HG02885 (cell line): ENCODE measurements at regions not wholly inside any gene's neighbourhood (a gene's known extent, or its start where the extent isn't known, plus 50 kb on each side); places are given as distances from the start of the nearest gene placed in this dataset.
"Not testable (repeated sequence)": the region's sequence is repeated elsewhere in the genome, so short reads cannot be mapped to it uniquely, and the experiment has no call there.

Experiments
- ATAC-seq: cut with Tn5 transposase; IDR thresholded peaks from one replicate; pipeline ENCODE4 v1.9.1; 2021; ENCODE audit warnings: mild to moderate bottlenecking; ENCODE audit not compliant: unreplicated experiment, poor library complexity

GRCh38 chr11:82089426-82089825 is 644.2 kb downstream of the FAM181B start:
- ATAC-seq, result no peak

GRCh38 chr11:82085493-82085892 is 648.2 kb downstream of the FAM181B start:
- no peak for ATAC-seq

DNA sequence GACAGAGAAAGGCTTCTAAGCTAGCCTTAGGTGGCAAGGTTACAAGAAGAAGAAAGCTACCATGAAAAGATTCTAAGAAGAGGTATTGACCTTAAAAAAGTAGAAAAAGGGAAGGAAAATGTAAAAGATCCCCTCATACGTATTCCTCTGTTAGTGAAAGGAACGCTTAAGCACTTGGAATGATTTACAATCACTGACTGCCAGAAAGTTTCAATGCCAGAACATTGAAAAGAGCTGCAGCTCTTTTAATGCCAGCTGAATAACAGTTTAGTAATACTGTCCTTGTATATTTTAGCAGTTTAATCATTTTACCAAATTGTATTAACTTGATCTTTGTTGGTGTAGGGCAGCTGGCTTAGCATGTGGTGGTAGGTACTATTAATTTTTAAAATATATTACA is 650.7 kb downstream of the FAM181B start:
- no peak for ATAC-seq

DNA sequence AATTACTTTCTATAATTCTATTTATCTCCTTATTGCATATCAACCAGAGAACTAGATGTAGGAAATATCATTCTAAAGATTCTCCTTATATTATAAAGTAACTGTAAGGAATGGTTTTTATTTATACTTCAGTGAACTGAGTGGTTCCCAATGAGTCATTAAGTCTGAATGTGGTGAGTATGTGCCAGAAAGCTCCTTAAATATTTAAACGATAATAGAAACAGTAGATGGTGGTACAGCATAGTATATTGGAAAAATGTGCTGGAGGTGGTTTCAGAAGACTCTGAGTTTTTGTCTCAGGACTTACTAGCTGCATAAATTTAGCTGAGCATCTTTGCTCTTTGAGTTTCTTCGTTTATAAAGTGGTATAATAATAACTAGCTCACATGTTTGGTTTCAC is 653.5 kb downstream of the FAM181B start:
- no peak for ATAC-seq

DNA sequence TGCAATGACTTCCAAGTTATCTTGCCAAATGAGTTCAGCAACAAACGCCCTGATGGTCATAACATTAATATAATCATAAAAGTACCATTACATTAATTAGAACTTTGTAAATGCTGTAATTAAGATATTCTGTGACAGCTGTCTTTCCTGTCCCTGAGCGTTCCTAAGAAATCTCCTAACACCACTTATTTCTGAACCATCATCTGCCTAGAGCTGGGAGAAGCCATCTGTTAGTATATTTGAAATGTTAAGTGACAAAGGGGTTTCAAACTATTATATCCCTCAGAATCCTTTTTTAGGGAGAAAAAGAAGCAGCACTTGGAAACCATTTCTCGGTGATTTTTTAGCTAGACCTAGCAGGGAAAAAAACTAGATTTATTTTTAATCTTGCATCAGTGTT is 657.5 kb downstream of the FAM181B start:
- no peak for ATAC-seq

DNA sequence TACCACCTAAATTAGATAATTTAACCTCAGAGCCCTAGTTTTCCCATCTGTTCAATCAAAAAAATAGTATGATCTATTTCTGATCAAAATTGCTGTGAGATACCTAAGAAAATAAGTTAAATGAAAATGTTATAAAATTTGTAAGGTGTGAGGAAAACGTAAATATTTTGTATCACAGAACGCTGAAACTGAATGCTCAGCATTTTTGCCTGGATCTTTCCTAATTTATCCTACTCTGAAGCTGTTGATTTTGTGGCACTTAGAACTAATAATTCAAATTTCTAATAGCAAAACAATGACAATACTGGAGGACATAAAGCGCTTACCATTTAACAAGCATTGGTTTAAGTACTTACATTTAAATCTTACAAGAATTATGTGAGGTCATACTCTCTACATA is 674.2 kb downstream of the FAM181B start:
- no peak for ATAC-seq

DNA sequence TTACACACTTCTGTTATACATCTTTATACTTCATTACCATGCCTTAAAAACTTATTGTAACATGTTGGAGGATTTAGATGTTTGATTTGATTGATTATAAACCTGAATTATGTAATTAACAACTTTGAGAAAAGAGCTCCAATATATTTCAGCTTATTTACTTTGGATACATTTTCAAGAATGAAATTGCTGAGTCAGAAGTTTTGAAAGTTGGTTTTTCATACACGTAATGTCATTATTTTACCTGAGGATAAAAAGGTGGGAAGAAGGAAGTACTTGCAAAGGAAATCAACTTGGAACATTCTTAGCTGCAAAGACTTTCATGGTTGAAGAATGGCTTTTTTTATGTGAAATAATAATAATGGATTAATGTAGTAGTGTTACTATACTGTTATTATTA is 677.2 kb downstream of the FAM181B start:
- no peak for ATAC-seq

DNA sequence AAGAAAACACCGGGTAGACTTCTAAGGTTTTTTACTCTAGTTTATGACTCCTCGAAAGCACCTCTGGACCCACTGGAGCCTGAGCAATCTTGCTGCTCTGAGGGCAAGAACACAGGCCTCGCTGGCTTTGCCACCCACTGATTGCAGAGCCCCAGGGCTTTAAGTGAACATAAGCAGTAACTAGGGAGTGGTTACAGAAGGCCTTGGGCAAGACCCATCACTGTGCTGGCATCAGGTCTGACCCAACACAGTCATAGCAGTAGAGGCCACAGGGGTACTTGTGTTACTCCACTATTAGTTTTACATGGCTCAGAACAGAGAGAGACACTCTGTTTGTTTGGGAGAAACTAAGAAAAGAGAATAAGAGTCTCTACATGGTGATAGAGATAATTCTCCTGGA is 684.5 kb downstream of the FAM181B start:
- no peak for ATAC-seq

DNA sequence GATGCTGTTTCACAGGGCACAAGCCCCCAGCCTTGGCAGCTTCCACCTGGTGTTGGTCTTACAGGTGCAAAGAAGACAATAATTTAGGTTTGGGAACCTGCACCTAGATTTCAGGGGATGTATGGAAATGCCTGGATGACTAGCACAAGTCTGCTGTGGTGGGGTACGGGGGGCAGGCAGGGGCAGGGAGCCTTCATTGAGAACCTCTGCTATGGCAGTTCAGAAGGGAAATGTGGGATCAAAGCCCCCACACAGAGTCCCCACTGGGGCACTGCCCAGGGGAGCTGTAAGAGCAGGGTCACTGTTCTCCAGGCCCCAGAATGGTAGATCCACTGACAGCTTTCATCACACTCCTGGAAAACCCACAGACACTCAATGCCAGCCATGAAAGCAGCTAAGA is 686.5 kb downstream of the FAM181B start:
- ATAC-seq, result no peak

- no peak for ATAC-seq
These were observed 686.9 kb downstream of the FAM181B start for GRCh38 chr11:82046778-82047177.

DNA sequence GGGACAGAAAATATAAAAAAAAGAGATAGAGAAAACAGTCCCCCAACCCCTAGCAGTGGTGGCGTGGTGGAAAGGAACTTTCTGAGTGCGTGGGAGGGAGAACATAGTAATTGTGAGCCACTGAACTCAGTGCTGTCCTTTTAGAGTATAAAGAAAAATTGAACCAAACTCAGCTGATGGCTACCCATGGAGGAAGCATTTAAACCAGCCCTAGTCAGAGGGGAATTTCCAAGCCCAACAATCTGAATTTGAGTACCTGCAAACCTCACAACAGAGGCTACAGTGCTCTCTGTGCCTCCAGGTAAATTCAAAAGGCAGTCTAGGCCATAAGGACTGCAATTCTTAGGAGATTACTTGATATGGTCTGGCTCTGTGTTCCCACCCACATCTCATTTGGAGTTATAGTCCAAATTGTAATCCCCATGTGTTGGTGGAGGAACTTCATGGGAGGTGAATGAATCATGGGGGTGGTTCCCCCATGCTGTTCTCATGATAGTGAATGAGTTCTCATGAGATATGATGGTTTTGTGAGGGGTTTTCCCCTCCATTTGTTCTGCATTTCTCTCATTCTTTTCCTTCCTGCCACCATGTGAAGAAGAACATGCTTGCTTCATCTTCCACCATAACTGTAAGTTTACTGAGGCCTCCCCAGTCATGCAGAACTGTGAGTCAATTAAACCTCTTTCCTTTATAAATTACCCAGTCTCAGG is 687.8 kb downstream of the FAM181B start:
- ATAC-seq, result no peak

DNA sequence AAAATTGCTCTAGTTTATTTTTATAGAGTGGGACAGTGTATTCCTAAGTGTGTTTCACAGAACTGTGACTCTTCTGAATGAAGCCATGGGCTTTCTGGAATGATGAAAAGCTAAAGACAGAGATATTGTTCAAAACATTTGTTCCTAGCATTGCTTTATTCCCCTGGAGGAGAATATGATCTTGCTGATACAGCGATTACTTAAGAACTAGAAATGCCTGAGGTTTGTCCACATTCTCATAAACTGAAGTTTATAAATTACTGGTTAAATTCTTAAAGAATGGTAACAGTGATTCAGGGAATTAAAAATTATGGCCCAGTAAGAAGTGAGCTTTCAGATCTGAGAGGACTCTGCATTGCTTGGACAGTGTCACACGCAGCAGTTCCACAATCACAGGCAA is 690.3 kb downstream of the FAM181B start:
- no peak for ATAC-seq

DNA sequence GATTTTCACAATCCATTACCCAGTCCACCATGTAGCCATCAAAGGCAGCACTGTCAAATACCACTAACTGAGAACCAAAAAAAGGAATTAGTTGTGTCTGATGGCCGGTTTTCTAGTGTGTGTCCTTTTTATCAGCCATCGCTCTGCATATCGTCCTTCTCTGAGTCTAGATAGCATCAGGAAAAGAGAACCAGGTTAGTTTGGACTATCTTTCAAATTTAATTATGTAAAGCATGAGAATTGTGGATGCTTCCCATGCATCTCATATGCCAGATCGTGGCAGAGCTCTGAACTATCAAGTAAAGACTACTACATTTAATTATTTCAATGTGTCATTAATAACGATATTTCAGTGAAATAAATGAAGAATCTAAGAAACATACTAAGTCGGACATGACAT is 691.9 kb downstream of the FAM181B start:
- no peak for ATAC-seq

GRCh38 chr11:82038154-82038553 is 695.5 kb downstream of the FAM181B start:
- ATAC-seq, result no peak

GRCh38 chr11:82034527-82034926 is 699.1 kb downstream of the FAM181B start:
- no peak for ATAC-seq

GRCh38 chr11:82027335-82027734 is 706.3 kb downstream of the FAM181B start:
- ATAC-seq, result not testable (repeated sequence)

DNA sequence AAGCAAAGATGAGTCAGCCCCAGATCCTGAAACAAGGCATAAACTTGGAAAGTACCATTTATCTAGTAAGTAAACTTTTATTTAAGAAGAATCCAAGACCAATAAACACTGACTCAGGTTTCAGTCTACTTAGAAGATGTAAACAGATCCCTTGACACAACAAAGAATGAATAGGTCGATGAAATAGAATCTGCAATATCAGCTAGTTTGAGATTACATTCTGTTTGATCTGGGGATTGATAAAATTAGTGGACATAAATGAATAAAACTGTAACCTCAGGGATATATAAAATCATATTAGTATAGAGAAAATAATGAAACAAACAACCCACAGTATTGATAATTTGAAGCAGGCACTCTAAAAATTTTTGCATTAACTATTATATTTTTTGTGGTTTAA is 708.9 kb downstream of the FAM181B start:
- ATAC-seq, result no peak

DNA sequence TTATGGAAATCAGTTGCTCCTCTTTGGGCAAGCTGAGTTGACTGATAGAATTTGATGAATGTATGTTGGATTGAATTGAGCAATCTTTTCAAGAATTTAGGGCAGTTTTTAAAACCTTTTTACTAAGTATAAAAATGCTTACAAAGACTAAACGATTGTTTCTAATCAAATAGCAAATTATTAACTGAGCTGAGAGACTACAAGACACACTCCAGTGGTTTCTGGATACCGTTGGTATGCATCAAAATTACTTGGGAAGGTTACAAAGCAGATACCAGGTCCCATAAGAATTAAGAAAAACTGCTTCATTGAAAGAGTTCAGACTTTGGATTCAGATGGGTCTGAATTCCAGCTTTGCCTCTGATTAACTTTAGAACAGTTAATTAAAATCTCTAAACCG is 721.4 kb downstream of the FAM181B start:
- no peak for ATAC-seq

- ATAC-seq, result no peak
These were observed 724.5 kb downstream of the FAM181B start for GRCh38 chr11:82009133-82009532.

- no peak for ATAC-seq
These were observed 726.1 kb downstream of the FAM181B start for GRCh38 chr11:82007521-82007920.

- no peak for ATAC-seq
These were observed 729.0 kb downstream of the FAM181B start for GRCh38 chr11:82004537-82005213.
